Neuronal stem cell (in vitro differentiated cells): ENCODE measurements at regions not wholly inside any gene's neighbourhood (a gene's known extent, or its start where the extent isn't known, plus 50 kb on each side); places are given as distances from the start of the nearest gene placed in this dataset.

Experiments used
- DNase-seq: peaks from one replicate; pipeline ENCODE4 v3.0.0-alpha.2; 2013; ENCODE audit warnings: low spot score
- H2AFZ ChIP-seq: one replicate; pipeline ENCODE4 v1.6.1; 2013; ENCODE audit warnings: mild to moderate bottlenecking, low read length, inconsistent platforms
- H2AK5ac ChIP-seq: 2 replicates; pipeline ENCODE4 v1.6.1; 2013; ENCODE audit warnings: low read depth, mild to moderate bottlenecking, inconsistent platforms, low read length, moderate library complexity, mixed read lengths
- H2BK120ac ChIP-seq: 2 replicates; pipeline ENCODE4 v1.6.1; 2013; ENCODE audit warnings: low read depth, mild to moderate bottlenecking, inconsistent platforms, low read length, moderate library complexity, mixed read lengths
- H2BK12ac ChIP-seq: one replicate; pipeline ENCODE4 v1.6.1; 2013; ENCODE audit warnings: low read length, inconsistent platforms
- H2BK15ac ChIP-seq: 2 replicates; pipeline ENCODE4 v1.6.1; 2013; ENCODE audit warnings: mild to moderate bottlenecking, low read length, inconsistent platforms, mixed read lengths
- H2BK5ac ChIP-seq: one replicate; pipeline ENCODE4 v1.6.1; 2013; ENCODE audit warnings: inconsistent platforms, mild to moderate bottlenecking, low read length, moderate library complexity
- H3K14ac ChIP-seq: one replicate; pipeline ENCODE4 v1.6.1; 2013; ENCODE audit warnings: low read length, inconsistent platforms
- H3K18ac ChIP-seq: 2 replicates; pipeline ENCODE4 v1.6.1; 2013; ENCODE audit warnings: low read length, inconsistent platforms
- H3K23ac ChIP-seq: 2 replicates; pipeline ENCODE4 v1.6.1; 2013; ENCODE audit warnings: low read depth, mild to moderate bottlenecking, mixed read lengths, low read length, inconsistent platforms; ENCODE audit not compliant: poor library complexity
- H3K27ac ChIP-seq: replicated peaks from 3 replicates; pipeline ENCODE4 v1.5.1; 2013; ENCODE audit warnings: low read length, inconsistent platforms
- H3K27me3 ChIP-seq, 3 experiments: 2 replicates each; pipeline ENCODE4 v1.6.1; 2013; ENCODE audit warnings: low read length in 3 of 3, mild to moderate bottlenecking in 2 of 3, inconsistent platforms in 1 of 3, low read depth in 1 of 3, mixed read lengths in 1 of 3, moderate library complexity in 1 of 3; ENCODE audit not compliant: control insufficient read depth in 3 of 3, insufficient read depth in 3 of 3
- H3K36me3 ChIP-seq, 2 donors: replicated peaks in 1 of 2; 2 replicates each; pipeline ENCODE4 v1.6.1; 2013; ENCODE audit warnings: low read length in 2 of 2; ENCODE audit not compliant: control insufficient read depth in 2 of 2, insufficient read depth in 2 of 2
- H3K4ac ChIP-seq: 2 replicates; pipeline ENCODE4 v1.6.1; 2013; ENCODE audit warnings: inconsistent platforms, mild to moderate bottlenecking, low read length, moderate library complexity
- H3K4me1 ChIP-seq, 2 donors: 1 replicate in 1 of 2; 2 replicates in 1 of 2; pipeline ENCODE4 v1.6.1; 2013; ENCODE audit warnings: low read length in 2 of 2, low read depth in 1 of 2; ENCODE audit not compliant: control insufficient read depth in 2 of 2, insufficient read depth in 1 of 2
- H3K4me2 ChIP-seq: one replicate; pipeline ENCODE4 v1.6.1; 2013; ENCODE audit warnings: mild to moderate bottlenecking, low read length, inconsistent platforms; ENCODE audit not compliant: insufficient read depth, poor library complexity, severe bottlenecking
- H3K4me3 ChIP-seq, 2 donors: 2 replicates each; pipeline ENCODE4 v1.5.1; 2013; ENCODE audit warnings: low read length in 2 of 2, mild to moderate bottlenecking in 2 of 2, inconsistent platforms in 1 of 2, moderate library complexity in 1 of 2
- H3K79me1 ChIP-seq: one replicate; pipeline ENCODE4 v1.6.1; 2013; ENCODE audit warnings: low read depth, mild to moderate bottlenecking, inconsistent platforms, low read length, moderate library complexity
- H3K9ac ChIP-seq: one replicate; pipeline ENCODE4 v1.6.1; 2013; ENCODE audit warnings: mild to moderate bottlenecking, low read depth, low read length, inconsistent platforms; ENCODE audit not compliant: poor library complexity
- H3K9me3 ChIP-seq, 2 donors: replicated peaks in 1 of 2; 2 replicates each; pipeline versions ENCODE3 to v1.6.1; 2013; ENCODE audit warnings: low read length in 2 of 2, mild to moderate bottlenecking in 2 of 2, inconsistent platforms in 1 of 2, low read depth in 1 of 2, mixed read lengths in 1 of 2, moderate library complexity in 1 of 2; ENCODE audit not compliant: control insufficient read depth in 2 of 2, insufficient read depth in 1 of 2
- H4K8ac ChIP-seq: one replicate; pipeline ENCODE4 v1.6.1; 2013; ENCODE audit warnings: low read depth, mild to moderate bottlenecking, inconsistent platforms, low read length, moderate library complexity
- H4K91ac ChIP-seq: one replicate; pipeline ENCODE4 v1.6.1; 2013; ENCODE audit warnings: low read length, low read depth, mild to moderate bottlenecking, inconsistent platforms; ENCODE audit not compliant: poor library complexity
- WGBS, 2 donors: extraction: QIAGEN DNeasy Blood & Tissue Kit; methylation state at CpG; one replicate each; pipeline ENCODE4 v1.1.7; 2013; ENCODE audit warnings: missing lambda C conversion rate in 2 of 2, mixed read lengths in 1 of 2; ENCODE audit not compliant: insufficient read length in 2 of 2, insufficient replicate concordance in 1 of 2; ENCODE audit errors: extremely low coverage in 2 of 2; 5-methylcytosine and 5-hydroxymethylcytosine counted together

DNA sequence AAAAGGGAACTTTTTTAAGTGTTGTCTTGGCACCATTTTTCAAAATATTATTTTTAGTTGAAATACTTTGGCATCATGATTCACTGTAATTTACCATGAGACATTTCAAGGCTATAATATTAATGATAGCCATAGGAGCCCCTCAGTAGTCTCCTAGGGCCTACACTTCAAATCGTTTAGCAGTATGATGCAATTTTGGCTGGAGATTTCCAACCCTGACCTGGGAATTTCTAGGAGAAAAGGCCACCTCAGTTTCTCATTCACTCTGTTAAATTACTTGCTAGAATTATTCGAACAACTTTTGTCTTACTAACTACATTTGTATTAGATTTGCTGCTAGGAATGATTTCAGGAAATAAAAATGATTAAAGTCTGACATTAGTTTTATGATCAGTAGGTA lies 1610.9 kb upstream of the RAG2 start:
- H3K4me1 ChIP-seq: no peaks in the 10 kb centered on the region
- H3K9me3 ChIP-seq: no peaks in the 10 kb centered on the region
- no peak overlapping the region for H2BK120ac ChIP-seq
- H3K9ac ChIP-seq: no peak overlapping the region
- no peak for DNase-seq
- no peak overlapping the region for H3K4me2 ChIP-seq
- H4K8ac ChIP-seq: no peak overlapping the region
- no peaks in the 10 kb centered on the region for H3K36me3 ChIP-seq
- no peak overlapping the region for H3K27ac ChIP-seq
- H3K18ac ChIP-seq: no peak overlapping the region
- H3K14ac ChIP-seq: no peak overlapping the region
- no peaks in the 10 kb centered on the region for H3K79me1 ChIP-seq
- H3K4me3 ChIP-seq: no peak overlapping the region
- no CpG with 5 or more reads among the region's 2 CpGs for WGBS, 2 donors
- no peaks in the 10 kb centered on the region for H3K27me3 ChIP-seq
- H2AFZ ChIP-seq: no peak overlapping the region
- no peak overlapping the region for H3K4ac ChIP-seq
- no peak overlapping the region for H2BK12ac ChIP-seq
- H2AK5ac ChIP-seq: no peak overlapping the region
- no peak overlapping the region for H2BK15ac ChIP-seq
- no peak overlapping the region for H4K91ac ChIP-seq
- no peak overlapping the region for H2BK5ac ChIP-seq
- no peak overlapping the region for H3K23ac ChIP-seq

DNA sequence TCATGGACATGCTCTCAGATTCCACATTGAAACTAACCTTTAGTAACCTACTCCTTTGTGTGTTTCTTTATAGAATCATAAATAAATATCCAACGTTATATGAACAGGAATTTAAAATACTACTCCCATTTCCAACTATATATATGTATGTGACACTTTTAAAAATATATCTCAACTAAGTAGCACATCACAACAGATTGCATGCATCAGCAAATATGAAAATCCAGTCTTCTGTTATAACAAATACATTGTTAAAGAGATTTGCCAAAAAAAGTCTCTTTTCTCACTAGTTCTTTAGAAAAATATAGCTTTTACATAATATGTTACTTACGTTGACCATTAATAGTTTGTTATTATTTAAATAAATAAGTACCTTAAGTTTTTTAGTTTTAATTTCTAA lies 1608.6 kb upstream of the RAG2 start:
- H2AK5ac ChIP-seq: no peak overlapping the region
- no peak overlapping the region for H4K91ac ChIP-seq
- WGBS, 2 donors: no CpG with 5 or more reads among the region's 2 CpGs
- no peaks in the 10 kb centered on the region for H3K9me3 ChIP-seq
- H3K18ac ChIP-seq: no peak overlapping the region
- DNase-seq: no peak
- no peak overlapping the region for H3K4me2 ChIP-seq
- H3K27ac ChIP-seq: no peak overlapping the region
- H3K4me3 ChIP-seq: no peak overlapping the region
- H3K14ac ChIP-seq: no peak overlapping the region
- H2BK120ac ChIP-seq: no peak overlapping the region
- H3K4ac ChIP-seq: no peak overlapping the region
- H2BK5ac ChIP-seq: no peak overlapping the region
- H3K9ac ChIP-seq: no peak overlapping the region
- no peak overlapping the region for H2AFZ ChIP-seq
- no peaks in the 10 kb centered on the region for H3K4me1 ChIP-seq
- H3K27me3 ChIP-seq: no peaks in the 10 kb centered on the region
- H3K79me1 ChIP-seq: no peaks in the 10 kb centered on the region
- no peak overlapping the region for H2BK12ac ChIP-seq
- H4K8ac ChIP-seq: no peak overlapping the region
- H3K36me3 ChIP-seq: no peaks in the 10 kb centered on the region
- H2BK15ac ChIP-seq: no peak overlapping the region
- no peak overlapping the region for H3K23ac ChIP-seq

DNA sequence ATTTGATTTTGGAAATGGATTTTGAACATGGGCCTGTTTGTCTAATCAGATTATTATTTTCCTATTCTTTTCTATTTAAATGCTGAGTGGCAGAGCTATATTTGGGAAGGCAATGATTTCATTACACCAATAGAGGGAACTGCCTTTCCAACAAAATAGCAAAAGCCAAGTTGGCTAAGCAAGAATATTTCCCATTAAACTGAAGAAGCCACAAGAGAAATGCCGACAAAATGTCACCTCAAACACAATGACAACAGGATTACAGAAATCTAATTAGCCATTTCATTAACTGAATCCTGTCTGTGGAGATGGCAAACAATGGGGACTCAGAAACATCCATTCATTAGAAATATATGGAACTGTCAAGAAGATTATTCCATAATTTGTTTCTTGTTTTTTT lies 1593.1 kb upstream of the RAG2 start:
- Histone ChIP-seq H3K4me3 (no peak overlapping the region), H3K4ac (no peak overlapping the region), H2BK12ac (no peak overlapping the region), H3K14ac (no peak overlapping the region), H3K79me1 (no peaks in the 10 kb centered on the region), H3K9me3 (no peaks in the 10 kb centered on the region), H2BK5ac (no peak overlapping the region), H3K27me3 (no peaks in the 10 kb centered on the region), H3K27ac (no peak overlapping the region), H3K4me2 (no peak overlapping the region), H2BK15ac (no peak overlapping the region), H3K36me3 (no peaks in the 10 kb centered on the region), H2AK5ac (no peak overlapping the region), H3K4me1 (no peaks in the 10 kb centered on the region), H2BK120ac (no peak overlapping the region), H3K18ac (no peak overlapping the region), H2AFZ (no peak overlapping the region), H3K9ac (no peak overlapping the region), H3K23ac (no peak overlapping the region), H4K91ac (no peak overlapping the region), H4K8ac (no peak overlapping the region)
- DNase-seq: no peak
- WGBS, 2 donors: no CpG with 5 or more reads among the region's 1 CpG

DNA sequence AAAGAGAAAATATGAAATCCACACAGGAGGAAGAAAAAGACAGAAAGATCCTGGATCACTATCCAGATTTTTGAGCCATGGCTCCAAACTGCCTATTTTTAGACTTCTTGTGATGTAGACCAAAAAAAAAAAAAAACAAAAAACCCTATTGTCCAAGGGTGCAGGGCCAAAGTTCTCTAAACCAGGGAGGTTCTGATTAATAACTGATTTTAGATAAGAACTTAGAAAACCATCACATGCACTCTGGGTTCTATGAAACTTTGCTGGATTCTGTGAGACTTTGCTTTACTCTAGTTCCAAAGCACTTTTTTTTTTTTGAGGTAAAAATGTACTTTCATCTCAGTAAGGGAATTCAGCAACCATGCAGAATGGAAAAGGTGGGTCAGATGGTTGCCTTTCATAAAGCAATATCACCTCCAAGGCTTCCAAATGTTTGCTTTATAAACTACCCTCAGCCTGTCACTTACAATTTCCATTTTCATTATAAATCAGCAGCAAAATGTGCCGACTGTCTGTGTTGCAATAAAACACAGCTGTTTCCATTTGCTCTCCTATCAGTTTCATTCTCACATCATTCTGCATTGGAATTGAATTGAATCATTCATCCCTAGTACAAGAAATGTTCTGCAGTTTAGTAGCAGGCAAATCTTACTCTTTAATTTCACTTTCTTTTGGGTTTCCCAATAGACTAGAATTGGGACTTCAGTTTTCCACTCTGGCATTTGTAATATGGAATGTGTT lies 1584.3 kb upstream of the RAG2 start:
- Histone ChIP-seq H3K79me1 (no peaks in the 10 kb centered on the region), H3K18ac (no peak overlapping the region), H2BK120ac (no peak overlapping the region), H3K14ac (no peak overlapping the region), H3K4me1 (no peaks in the 10 kb centered on the region), H2BK15ac (no peak overlapping the region), H3K27me3 (no peaks in the 10 kb centered on the region), H2AFZ (no peak overlapping the region), H3K9me3 (no peaks in the 10 kb centered on the region), H2BK12ac (no peak overlapping the region), H3K4me3 (no peak overlapping the region), H3K4me2 (no peak overlapping the region), H3K36me3 (no peaks in the 10 kb centered on the region), H3K27ac (no peak overlapping the region), H3K4ac (no peak overlapping the region), H2BK5ac (no peak overlapping the region), H3K23ac (no peak overlapping the region), H4K8ac (no peak overlapping the region), H3K9ac (no peak overlapping the region), H4K91ac (no peak overlapping the region), H2AK5ac (no peak overlapping the region)
- no peak for DNase-seq
- no CpG with 5 or more reads among the region's 1 CpG for WGBS, 2 donors
